GM18520 (cell line): ENCODE measurements at regions not wholly inside any gene's neighbourhood (a gene's known extent, or its start where the extent isn't known, plus 50 kb on each side); places are given as distances from the start of the nearest gene placed in this dataset.

Experiments
- ATAC-seq: cut with Tn5 transposase; IDR thresholded peaks from one replicate; pipeline ENCODE4 v1.9.1; 2021; ENCODE audit not compliant: unreplicated experiment

GRCh38 chr11:91187314-91187713, 964.5 kb upstream of the CHORDC1 start:
- no peak for ATAC-seq

- ATAC-seq = no peak
Observed at GRCh38 chr11:91178366-91178765, 955.5 kb upstream of the CHORDC1 start.

GRCh38 chr11:91174734-91175133, 951.9 kb upstream of the CHORDC1 start:
- ATAC-seq = no peak

GRCh38 chr11:91174193-91174592, 951.3 kb upstream of the CHORDC1 start:
- ATAC-seq = no peak

- ATAC-seq = no peak
Observed at GRCh38 chr11:91173701-91174100, 950.9 kb upstream of the CHORDC1 start.

GRCh38 chr11:91170711-91171110, 947.9 kb upstream of the CHORDC1 start:
- no peak for ATAC-seq

GRCh38 chr11:91164452-91164822, 941.6 kb upstream of the CHORDC1 start:
- ATAC-seq = no peak

GRCh38 chr11:91163619-91164451, 941.0 kb upstream of the CHORDC1 start:
- ATAC-seq = no peak

- no peak for ATAC-seq
Observed at GRCh38 chr11:91160661-91161060, 937.8 kb upstream of the CHORDC1 start.

- ATAC-seq = no peak
Observed at GRCh38 chr11:91158891-91159537, 936.2 kb upstream of the CHORDC1 start.

- ATAC-seq = no peak
Observed at GRCh38 chr11:91158297-91158696, 935.4 kb upstream of the CHORDC1 start.

GRCh38 chr11:91156041-91156440, 933.2 kb upstream of the CHORDC1 start:
- ATAC-seq = no peak

GRCh38 chr11:91147885-91148284, 925.0 kb upstream of the CHORDC1 start:
- no peak for ATAC-seq

GRCh38 chr11:91141655-91142054, 918.8 kb upstream of the CHORDC1 start:
- no peak for ATAC-seq

GRCh38 chr11:91136631-91137030, 913.8 kb upstream of the CHORDC1 start:
- no peak for ATAC-seq

- ATAC-seq = no peak
Observed at GRCh38 chr11:91133361-91133760, 910.5 kb upstream of the CHORDC1 start.

- ATAC-seq = no peak
Observed at GRCh38 chr11:91129596-91129995, 906.7 kb upstream of the CHORDC1 start.

- no peak for ATAC-seq
Observed at GRCh38 chr11:91124363-91124762, 901.5 kb upstream of the CHORDC1 start.

GRCh38 chr11:91115116-91115515, 892.3 kb upstream of the CHORDC1 start:
- ATAC-seq = no peak

GRCh38 chr11:91104237-91104636, 881.4 kb upstream of the CHORDC1 start:
- no peak for ATAC-seq

- no peak for ATAC-seq
Observed at GRCh38 chr11:91100427-91100826, 877.6 kb upstream of the CHORDC1 start.

- no peak for ATAC-seq
Observed at GRCh38 chr11:91097083-91097482, 874.2 kb upstream of the CHORDC1 start.

- no peak for ATAC-seq
Observed at GRCh38 chr11:91093141-91093540, 870.3 kb upstream of the CHORDC1 start.
